CD4-positive, alpha-beta T cell (primary cell): ENCODE measurements at regions not wholly inside any gene's neighbourhood (a gene's known extent, or its start where the extent isn't known, plus 50 kb on each side); places are given as distances from the start of the nearest gene placed in this dataset.

ENCODE experiments used
- ATAC-seq: fragments of 200-7000 bp; cut with Tn5 transposase; one replicate; pipeline ENCODE4 v1.10.0; 2022; ENCODE audit warnings: mild to moderate bottlenecking; ENCODE audit not compliant: poor library complexity
- CTCF ChIA-PET: fragments of 350-600 bp; sonication (Branson Sonifier 250); formaldehyde crosslinking; loops from one replicate; lab custom pipeline; 2021; ENCODE audit warnings: antibody characterized with exemption, inconsistent platforms; lab: Charles Lee
- POLR2A ChIA-PET: fragments of 350-600 bp; sonication (Branson Sonifier 250); formaldehyde crosslinking; loops from one replicate; lab custom pipeline; 2021; ENCODE audit warnings: antibody characterized with exemption, inconsistent platforms; lab: Charles Lee
- DNase-seq, 14 experiments: peaks; one replicate each; pipeline ENCODE4 v3.0.0-alpha.2; 2013 to 2020; ENCODE audit warnings: mixed read lengths in 2 of 14
- H3K27ac ChIP-seq, 2 donors: one replicate each; pipeline versions ENCODE4 v1.5.1 to v1.7.0; 2013; ENCODE audit warnings: low read length in 2 of 2, low read depth in 1 of 2, mild to moderate bottlenecking in 1 of 2
- H3K27me3 ChIP-seq, 2 experiments: 1 replicate in 1 of 2; 2 replicates in 1 of 2; pipeline versions ENCODE4 v1.6.1 to v1.7.0; 2013; ENCODE audit warnings: low read length in 2 of 2, control low read depth in 1 of 2, mild to moderate bottlenecking in 1 of 2, moderate library complexity in 1 of 2; ENCODE audit not compliant: insufficient read depth in 2 of 2, control insufficient read depth in 1 of 2
- H3K36me3 ChIP-seq: one replicate; pipeline ENCODE4 v1.6.1; 2013; ENCODE audit warnings: low read length, control low read depth; ENCODE audit not compliant: insufficient read depth
- H3K4me1 ChIP-seq: one replicate; pipeline ENCODE4 v1.6.1; 2013; ENCODE audit warnings: low read length, control low read depth; ENCODE audit not compliant: insufficient read depth
- H3K4me3 ChIP-seq: one replicate; pipeline ENCODE4 v1.5.1; 2013; ENCODE audit warnings: mild to moderate bottlenecking, low read length, moderate library complexity
- H3K9me3 ChIP-seq, 2 experiments: 1 replicate in 1 of 2; 2 replicates in 1 of 2; pipeline versions ENCODE4 v1.6.1 to v1.7.0; 2013; ENCODE audit warnings: low read length in 2 of 2, mild to moderate bottlenecking in 2 of 2, control low read depth in 1 of 2, moderate library complexity in 1 of 2; ENCODE audit not compliant: control insufficient read depth in 1 of 2, insufficient read depth in 1 of 2
- H3K27ac Mint-ChIP-seq: one replicate; pipeline ENCODE4 v1.8.0; 2020; ENCODE audit warnings: mixed read lengths
- H3K27me3 Mint-ChIP-seq: one replicate; pipeline ENCODE4 v1.8.0; 2021; ENCODE audit warnings: mixed read lengths
- H3K36me3 Mint-ChIP-seq: one replicate; pipeline ENCODE4 v1.8.0; 2021; ENCODE audit warnings: low read depth, mixed read lengths
- H3K4me1 Mint-ChIP-seq: one replicate; pipeline ENCODE4 v1.8.0; 2021; ENCODE audit warnings: low read depth, mixed read lengths
- H3K4me3 Mint-ChIP-seq: one replicate; pipeline ENCODE4 v1.8.0; 2020; ENCODE audit warnings: mild to moderate bottlenecking, mixed read lengths
- H3K9me3 Mint-ChIP-seq: one replicate; pipeline ENCODE4 v1.8.0; 2020; ENCODE audit warnings: mixed read lengths
- CTCF ChIP-seq: fragments of 200-600 bp; IDR thresholded peaks from one replicate; pipeline ENCODE4 v1.8.0; 2022; ENCODE audit warnings: antibody characterized with exemption, mild to moderate bottlenecking
- intact Hi-C, 2 experiments: fragments of 100-400 bp; cut with DNase I in 1 of 2; cut with micrococcal nuclease in 1 of 2; formaldehyde crosslinking; loops; one replicate each; pipeline versions ENCODE4 v1.15.1 to v1.9.0; 2023 to 2025; cut with DNase I, micrococcal nuclease

GRCh38 chr7:34242391-34242790 lies 337.1 kb downstream of the BMPER start:
- intact Hi-C loops, result no loop called here
- no peaks in the 10 kb centered on the region for H3K36me3 ChIP-seq
- CTCF ChIA-PET, result interaction anchor here (0.8 kb wide), 1 partner anchor 9 kb away, joined by 3 read pairs; no protein-coding TSS in a partner anchor
- ATAC-seq (no peak), DNase-seq (no peak)
- no peak overlapping the region for H3K27ac ChIP-seq
- no peak for TF ChIP-seq CTCF
- no peak overlapping the region for H3K4me3 ChIP-seq
- no peaks in the 10 kb centered on the region for H3K27me3 ChIP-seq
- Mint-ChIP-seq H3K4me3 (no peak overlapping the region), H3K9me3 (peaks cover 4% of the 10 kb centered on the region), H3K36me3 (no peaks in the 10 kb centered on the region), H3K4me1 (no peaks in the 10 kb centered on the region), H3K27ac (no peak overlapping the region), H3K27me3 (no peaks in the 10 kb centered on the region)
- H3K9me3 ChIP-seq, result no peaks in the 10 kb centered on the region
- no peaks in the 10 kb centered on the region for H3K4me1 ChIP-seq
- POLR2A ChIA-PET, result no interaction called here

GRCh38 chr7:34245246-34245645 lies 339.9 kb downstream of the BMPER start:
- no peaks in the 10 kb centered on the region for H3K27me3 ChIP-seq
- ATAC-seq (no peak), DNase-seq (no peak)
- Mint-ChIP-seq H3K36me3 (no peaks in the 10 kb centered on the region), H3K9me3 (peaks cover 8% of the 10 kb centered on the region), H3K27ac (no peak overlapping the region), H3K27me3 (no peaks in the 10 kb centered on the region), H3K4me1 (no peaks in the 10 kb centered on the region), H3K4me3 (no peak overlapping the region)
- ChIA-PET CTCF (no interaction called here), POLR2A (no interaction called here)
- H3K27ac ChIP-seq, result no peak overlapping the region
- H3K9me3 ChIP-seq, result no peaks in the 10 kb centered on the region
- H3K36me3 ChIP-seq, result no peaks in the 10 kb centered on the region
- no peaks in the 10 kb centered on the region for H3K4me1 ChIP-seq
- TF ChIP-seq CTCF, result no peak
- intact Hi-C loops, result no loop called here
- H3K4me3 ChIP-seq, result no peak overlapping the region

- no peaks in the 10 kb centered on the region for H3K4me1 Mint-ChIP-seq
- H3K27me3 Mint-ChIP-seq, result no peaks in the 10 kb centered on the region
- Histone ChIP-seq H3K4me3 (no peak overlapping the region), H3K9me3 (no peaks in the 10 kb centered on the region), H3K36me3 (no peaks in the 10 kb centered on the region), H3K27me3 (no peaks in the 10 kb centered on the region), H3K27ac (no peak overlapping the region), H3K4me1 (no peaks in the 10 kb centered on the region)
- TF ChIP-seq CTCF, result no peak
- CTCF ChIA-PET, result no interaction called here
- POLR2A ChIA-PET, result no interaction called here
- H3K9me3 Mint-ChIP-seq, result peaks cover 8% of the 10 kb centered on the region
- intact Hi-C loops, result no loop called here
- no peak for ATAC-seq
- no peak overlapping the region for H3K4me3 Mint-ChIP-seq
- no peaks in the 10 kb centered on the region for H3K36me3 Mint-ChIP-seq
- DNase-seq, result no peak
- H3K27ac Mint-ChIP-seq, result no peak overlapping the region
Measured at GRCh38 chr7:34247468-34247867, 342.1 kb downstream of the BMPER start.
